RPMI7951 (cell line): ENCODE measurements at regions not wholly inside any gene's neighbourhood (a gene's known extent, or its start where the extent isn't known, plus 50 kb on each side); places are given as distances from the start of the nearest gene placed in this dataset.
"Not testable (repeated sequence)": the region's sequence is repeated elsewhere in the genome, so short reads cannot be mapped to it uniquely, and the experiment has no call there.

Experiments used
- DNase-seq: peaks from one replicate; pipeline ENCODE4 v3.0.0-alpha.2; 2012; ENCODE audit warnings: low read depth

DNA sequence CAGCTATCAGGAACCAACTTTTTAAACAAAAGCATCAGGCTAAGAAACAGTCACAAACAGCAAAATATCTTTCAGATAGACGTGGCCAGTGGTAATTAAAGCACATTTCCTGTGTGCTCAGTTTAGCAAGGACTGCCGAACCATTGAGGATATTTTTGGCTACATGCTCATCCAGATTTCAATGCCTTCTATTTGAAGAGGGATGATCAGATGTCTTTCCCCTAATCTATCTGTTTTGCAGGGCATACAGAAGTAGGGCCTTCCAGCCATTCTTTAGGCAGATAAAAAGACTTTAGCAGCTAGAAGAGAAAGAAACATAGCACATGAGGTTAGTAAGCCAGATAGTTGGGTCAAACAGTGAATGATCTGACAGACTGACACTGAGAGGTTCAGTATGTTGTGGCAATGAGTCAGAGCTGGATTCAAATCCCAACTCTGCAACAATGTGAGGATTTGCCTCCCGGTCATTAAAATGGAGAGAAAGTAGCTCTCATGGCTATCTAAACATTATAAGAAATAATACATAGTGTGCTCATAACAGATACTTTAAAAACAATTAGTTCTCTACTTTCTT lies 100.0 kb upstream of the PRKG2 start:
- no peak for DNase-seq

DNA sequence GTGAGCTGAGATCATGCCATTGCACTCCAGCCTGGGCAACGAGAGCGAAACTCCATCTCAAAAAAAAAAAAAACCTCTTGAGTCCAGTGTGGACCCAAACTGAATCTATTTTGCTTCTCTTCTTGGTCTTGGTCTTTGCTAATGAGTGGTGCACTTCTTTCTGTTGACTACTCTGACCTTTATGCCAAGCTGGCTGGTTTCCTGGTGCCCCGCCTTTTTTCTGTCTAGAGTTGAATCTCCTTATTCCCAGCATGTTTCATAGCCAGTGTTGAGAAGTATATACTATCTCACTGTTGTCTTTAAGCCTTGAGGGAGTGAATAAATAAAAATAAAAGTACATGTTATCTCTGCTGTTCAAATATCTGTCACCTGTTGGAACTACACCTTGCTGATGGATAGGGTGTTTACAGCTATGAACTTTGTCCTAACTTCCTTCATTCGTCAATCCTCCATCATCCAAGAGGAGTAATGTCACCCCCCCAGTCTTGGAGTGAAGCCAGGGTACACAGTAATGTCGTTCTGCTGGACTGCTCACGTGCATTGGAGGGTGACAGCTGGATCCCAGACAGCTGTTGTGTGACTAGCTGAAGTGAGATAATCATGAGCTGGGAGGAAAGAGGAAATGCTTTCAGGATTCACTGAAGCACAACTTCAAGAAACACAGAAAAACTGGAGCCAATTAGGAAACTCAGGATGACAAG lies 99.3 kb upstream of the PRKG2 start:
- no peak for DNase-seq

DNA sequence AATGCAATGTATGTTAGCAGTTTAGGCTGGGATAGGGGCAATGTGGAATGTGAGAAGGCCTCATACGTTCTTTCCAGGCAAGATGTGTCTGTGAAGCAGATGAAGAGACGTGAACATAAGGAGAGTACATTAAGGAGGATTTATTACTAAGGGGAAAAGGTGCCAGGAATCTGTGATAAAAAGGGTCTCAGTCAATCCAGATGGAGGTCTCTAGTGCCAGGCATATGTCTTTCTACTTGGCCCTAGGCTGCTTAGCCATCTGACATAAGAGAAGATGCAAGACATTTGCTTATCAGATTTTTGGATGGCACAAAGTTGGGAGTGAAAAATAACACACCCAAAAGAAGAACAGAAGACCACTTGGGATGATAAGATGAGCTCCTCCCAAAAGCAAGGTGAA lies 93.0 kb upstream of the PRKG2 start:
- DNase-seq, result no peak

DNA sequence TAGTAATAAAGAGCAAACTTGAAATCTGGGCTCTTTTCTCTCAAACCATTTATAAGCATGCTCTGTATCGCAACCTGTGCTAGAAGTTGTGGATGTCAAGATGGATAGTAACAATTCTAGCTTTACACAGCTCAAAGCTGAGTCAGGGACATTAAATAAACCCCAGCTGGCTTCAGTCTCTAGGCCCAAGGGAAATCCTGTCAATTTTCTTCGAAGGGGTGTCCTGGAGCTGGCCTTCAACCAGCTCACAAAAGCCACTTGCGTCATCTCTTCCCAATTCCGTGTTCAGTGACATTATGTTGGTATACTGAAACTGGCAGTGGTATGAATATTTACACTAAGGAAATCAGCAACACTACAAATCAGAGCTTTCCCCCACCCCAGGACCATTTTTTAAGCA lies 89.8 kb upstream of the PRKG2 start:
- DNase-seq, result no peak

DNA sequence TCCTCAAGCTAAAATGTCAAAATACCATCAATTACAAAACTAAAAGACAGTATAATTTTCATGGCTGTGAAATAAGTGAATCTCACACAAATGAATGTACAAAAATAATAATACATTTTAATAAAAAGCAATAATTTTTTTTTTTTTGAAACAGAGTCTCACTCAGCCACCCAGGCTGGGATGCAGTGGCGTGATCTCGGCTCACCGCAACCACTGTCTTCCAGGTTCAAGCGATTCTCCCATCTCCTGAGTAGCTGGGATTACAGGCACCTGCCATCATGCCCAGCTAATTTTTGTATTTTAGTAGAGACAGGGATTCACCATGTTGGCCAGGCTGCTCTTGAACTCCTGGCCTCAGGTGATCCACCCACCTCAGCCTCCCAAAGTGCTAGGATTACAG lies 85.3 kb upstream of the PRKG2 start:
- not testable (repeated sequence) for DNase-seq

DNA sequence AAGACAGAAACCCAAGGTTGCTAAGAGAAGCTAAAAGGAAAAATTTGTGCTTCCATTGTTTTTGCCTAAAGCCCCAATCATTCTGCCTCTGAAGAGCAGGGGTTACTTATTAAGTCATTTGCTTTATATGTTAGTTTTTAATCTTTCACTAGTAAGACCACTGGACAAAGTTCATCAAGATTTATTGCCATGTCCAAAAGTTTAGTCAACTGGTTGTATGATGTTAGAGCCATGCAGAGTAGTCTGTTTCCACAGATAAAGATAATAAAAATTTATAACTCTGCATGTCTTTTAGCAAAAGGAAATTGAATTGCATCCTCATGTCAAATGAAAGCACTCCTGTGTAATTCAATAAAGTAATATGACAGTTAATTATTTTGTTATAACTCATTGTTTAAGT lies 75.8 kb upstream of the PRKG2 start:
- DNase-seq, result no peak

DNA sequence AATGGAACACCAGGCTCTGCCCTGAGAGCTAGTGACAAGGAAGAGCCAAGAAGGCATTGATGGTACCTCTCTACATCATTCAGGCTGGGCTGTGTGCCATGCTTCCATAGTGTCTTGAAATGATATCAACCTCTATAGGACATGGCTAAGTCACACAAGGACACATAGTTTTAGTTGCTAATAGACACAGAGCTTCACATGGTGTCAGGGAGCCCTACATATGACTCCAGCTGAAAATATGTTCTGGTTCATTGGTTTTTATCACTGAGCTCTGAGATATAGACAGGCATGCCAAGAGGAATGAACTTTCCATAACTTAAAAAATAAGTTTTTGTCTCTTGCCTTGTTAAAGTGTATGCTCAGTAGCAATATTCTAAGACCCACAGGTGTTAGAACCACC lies 72.1 kb upstream of the PRKG2 start:
- no peak for DNase-seq

DNA sequence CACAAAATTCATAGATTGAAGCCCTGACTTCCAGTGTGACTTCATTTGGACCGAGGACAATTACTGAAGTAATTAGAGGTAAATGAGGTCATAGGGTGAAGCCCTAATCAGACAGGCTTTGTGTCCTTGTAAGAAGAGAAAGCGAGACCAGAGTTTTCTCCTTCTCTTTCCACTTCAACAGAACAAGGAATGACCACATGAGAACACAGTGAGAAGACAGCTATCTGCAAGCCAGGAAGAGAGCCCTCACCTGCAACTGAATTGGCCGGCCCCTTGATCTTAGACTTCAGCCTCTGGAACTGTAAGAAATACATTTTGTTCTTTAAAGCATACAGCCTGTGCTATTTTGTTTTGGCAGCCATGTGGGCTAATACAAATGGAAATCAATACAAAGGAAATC lies 67.1 kb upstream of the PRKG2 start:
- no peak for DNase-seq

DNA sequence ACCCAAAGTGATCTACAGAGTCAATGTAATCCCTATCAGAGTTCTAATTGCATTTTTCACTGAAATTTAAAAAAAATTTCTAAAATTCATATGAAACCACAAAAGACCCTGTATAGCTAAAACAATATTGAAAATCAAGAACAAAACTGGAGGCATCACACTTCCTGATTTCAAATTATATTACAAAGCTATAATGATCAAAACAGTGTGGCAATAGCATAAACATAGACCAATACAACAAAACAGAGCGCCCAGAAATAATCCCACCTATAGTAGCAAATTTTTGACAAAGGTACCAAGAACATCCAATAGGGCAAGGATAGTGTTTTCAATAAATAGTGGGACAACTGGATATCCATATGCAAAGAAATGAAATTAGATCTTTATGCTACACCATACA lies 59.4 kb upstream of the PRKG2 start:
- DNase-seq, result no peak

DNA sequence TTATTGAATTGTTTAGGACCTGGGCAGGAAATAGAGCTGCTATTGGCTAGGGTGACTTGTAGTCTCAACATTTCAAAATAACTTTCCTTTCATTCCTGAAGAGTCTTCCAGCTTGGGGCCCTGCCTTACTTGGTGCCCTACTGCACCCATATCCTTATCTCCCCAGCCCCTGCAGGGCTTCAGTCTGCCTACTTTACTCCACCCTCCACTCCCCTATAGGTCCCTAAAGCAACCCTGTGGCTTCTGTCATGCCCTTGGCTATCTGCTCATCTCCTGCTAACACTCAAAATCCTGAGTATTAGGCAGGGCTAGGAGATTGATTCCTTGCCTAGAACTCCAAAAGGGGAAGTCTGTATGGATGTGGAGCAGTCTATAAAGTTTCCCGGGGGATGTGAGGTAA lies 57.6 kb upstream of the PRKG2 start:
- DNase-seq, result no peak
